Stimulated activated CD8-positive, alpha-beta memory T cell treated with anti-CD3 and anti-CD28 coated beads, Interleukin-7, amount 100 ng/mL, for 1 hour (primary cell): ENCODE measurements at regions not wholly inside any gene's neighbourhood (a gene's known extent, or its start where the extent isn't known, plus 50 kb on each side); places are given as distances from the start of the nearest gene placed in this dataset.
"Not testable (repeated sequence)": the region's sequence is repeated elsewhere in the genome, so short reads cannot be mapped to it uniquely, and the experiment has no call there.

Experiments used
- DNase-seq, 2 donors: peaks; one replicate each; pipeline ENCODE4 v3.0.0-alpha.2; 2020; ENCODE audit warnings: low read depth in 2 of 2

- DNase-seq = not testable (repeated sequence)
Observed at GRCh38 chr13:86253497-86253896, 454.3 kb upstream of the SLITRK6 start.

DNA sequence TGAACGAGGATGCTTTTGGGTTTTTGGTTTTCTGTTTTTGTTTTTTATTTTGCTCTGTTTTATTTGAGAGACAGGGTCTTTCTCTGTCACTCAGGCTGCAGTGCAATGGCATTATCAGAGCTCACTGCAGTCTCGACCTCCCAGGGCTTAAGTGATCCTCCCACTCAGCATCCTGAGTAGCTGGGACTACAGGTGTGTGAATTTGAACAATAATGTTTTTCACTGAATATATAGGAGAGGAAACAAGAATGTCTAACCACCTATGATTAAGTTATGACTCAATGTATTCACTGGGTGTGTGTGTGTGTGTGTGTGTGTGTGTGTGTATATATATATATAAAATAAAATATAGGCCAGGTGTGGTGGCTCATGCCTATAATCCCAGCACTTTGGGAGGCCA lies 456.6 kb upstream of the SLITRK6 start:
- not testable (repeated sequence) for DNase-seq

DNA sequence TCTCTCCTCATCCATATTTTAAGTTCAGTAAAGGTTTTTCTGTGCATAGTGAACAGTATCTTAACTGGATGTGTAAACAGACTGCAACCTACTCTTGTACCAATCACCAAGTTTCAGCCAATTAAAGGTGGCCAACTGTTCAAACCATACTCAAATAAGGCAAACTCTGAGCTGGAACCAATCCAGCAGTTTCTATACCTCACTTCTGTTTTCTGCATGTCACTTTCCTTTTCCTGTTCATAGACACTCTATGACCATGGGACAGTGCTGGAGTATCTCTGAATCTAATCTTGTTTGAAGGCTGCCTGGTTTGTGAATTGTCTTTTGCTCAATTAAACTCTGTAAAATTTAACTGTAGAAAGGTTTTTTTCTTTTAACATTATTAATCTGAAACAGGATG lies 470.3 kb upstream of the SLITRK6 start:
- no peak for DNase-seq

DNA sequence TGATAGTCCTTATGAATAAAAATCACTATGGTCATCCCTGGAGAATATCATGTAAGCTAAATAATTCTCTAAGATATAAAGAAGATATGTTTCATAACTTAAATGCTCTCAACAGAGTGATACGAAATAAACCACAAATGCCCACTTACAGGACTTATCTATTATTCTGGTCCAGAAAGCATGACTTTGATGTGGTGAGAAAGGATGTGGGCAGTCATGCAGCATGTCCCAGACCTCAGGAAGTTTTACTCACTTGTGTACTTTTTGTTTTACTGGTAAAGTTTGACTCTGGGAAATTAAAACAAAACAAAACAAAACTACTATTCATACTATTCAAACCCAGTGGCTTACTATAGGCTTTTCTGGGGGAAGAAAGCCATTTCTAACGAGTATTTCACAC lies 483.2 kb upstream of the SLITRK6 start:
- no peak for DNase-seq

DNA sequence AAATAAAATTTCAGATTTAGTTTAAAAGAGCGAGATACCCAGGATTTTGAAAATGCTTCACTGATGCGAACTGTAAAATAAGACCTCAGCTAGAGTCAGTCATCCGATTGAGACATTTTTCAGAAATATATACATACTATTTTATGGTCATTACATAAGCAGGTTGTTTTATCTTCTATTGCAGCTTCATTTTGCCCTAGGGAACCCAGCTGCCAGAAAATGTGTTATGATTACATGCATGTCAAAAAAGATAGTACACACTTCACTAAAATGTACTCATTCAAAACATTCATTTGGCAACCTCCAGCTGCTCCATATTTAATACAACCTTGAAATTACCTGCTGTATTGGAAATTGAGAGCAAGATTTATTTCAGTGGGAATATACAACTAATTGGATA lies 483.8 kb upstream of the SLITRK6 start:
- no peak for DNase-seq

DNA sequence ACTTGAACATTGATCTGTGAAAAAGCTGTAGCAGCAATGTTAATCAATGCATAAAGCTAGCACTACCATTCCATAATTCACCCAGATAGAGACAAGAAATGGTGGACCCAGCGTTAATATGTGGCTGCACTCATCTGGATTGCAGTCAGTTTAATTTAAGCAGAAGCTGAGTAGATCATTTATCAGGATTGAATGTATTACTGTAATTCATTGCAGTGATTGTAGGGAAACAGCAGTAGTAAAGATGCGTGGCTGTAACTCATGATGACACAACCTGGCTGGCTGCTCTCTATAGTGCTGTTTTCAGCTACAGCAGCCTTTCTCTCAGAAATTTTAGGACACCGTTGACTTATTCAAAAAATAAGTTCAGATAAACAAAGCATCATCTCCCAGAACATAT lies 499.5 kb upstream of the SLITRK6 start:
- no peak for DNase-seq

- DNase-seq = no peak
Observed at GRCh38 chr13:86299128-86299527, 499.9 kb upstream of the SLITRK6 start.

GRCh38 chr13:86309881-86310280 lies 510.7 kb upstream of the SLITRK6 start:
- DNase-seq = no peak

DNA sequence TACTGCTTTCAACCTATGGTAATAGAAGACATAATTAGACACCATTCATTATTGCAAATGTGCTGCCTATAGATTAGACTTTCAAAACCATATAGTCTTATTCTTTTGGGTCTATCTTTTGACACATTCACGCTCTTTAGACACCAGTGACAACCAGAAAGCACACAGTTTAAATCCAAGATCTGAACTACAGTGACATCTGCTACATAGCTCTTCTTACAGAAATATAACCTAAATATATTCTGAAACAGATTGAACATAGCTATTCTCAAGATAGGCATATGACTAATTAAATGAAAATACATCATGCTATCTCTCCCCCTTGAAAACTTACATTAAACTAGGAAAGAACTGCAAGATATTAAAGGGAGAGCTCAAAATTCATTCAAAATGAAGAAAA lies 514.2 kb upstream of the SLITRK6 start:
- DNase-seq = no peak

- DNase-seq = no peak
Observed at GRCh38 chr13:86318450-86318849, 519.2 kb upstream of the SLITRK6 start.

DNA sequence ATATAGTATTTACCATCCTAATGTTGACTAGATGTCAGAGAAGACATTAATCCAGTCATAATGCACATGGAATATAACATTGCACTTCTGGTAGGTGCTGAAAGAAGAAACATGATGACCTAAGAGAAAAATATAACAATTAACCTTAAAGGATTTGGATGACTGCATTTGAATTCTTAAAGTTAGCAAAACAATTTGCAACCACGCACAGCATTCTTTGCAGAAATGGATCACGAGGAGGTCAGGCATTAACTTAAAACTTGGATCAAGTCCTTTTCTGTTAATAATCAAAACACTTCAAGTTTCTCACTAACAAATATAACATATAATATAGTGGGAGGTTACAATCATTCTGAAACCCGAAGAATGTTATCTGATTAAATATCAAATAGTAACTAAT lies 525.0 kb upstream of the SLITRK6 start:
- DNase-seq = no peak

DNA sequence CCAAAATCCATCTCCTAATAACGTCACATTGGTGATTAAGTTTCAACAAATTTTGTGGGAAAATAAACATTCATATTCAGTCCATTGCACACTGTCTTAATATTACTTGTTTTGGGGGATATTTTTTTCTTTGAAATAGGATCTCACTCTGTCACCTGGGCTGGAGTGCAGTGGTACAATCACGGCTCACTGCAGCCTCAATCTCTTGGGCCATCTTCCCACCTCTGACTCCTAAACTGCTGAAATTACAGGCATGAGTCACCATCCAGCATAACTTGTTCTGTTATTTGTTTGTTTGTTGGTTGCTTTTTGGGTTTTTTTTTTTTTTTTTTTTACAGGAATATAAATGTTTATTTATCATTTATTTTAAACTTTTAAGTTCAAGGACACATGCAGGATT lies 556.1 kb upstream of the SLITRK6 start:
- no peak for DNase-seq

DNA sequence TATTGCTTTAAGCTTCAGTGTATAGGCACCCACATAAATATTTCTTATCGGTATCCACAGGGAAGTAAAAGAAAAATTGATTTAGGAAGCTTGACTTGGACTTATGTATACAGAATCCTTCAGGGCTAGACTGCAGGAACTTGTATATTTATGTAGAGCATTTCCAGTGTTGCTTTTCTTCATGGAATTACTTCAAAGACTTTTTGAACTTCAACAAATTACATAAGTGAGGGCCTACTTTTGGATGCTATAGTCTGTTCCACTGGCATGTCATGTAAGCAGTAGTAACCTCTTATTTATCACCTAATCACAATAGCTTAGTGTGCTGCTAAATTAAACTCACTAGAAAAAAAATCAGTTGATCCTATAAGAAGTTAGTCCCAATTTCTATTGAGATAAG lies 557.9 kb upstream of the SLITRK6 start:
- no peak for DNase-seq

GRCh38 chr13:86363749-86364148 lies 564.5 kb upstream of the SLITRK6 start:
- not testable (repeated sequence) for DNase-seq

- no peak for DNase-seq
Observed at GRCh38 chr13:86368924-86369323, 569.7 kb upstream of the SLITRK6 start.

GRCh38 chr13:86377451-86377850 lies 578.2 kb upstream of the SLITRK6 start:
- no peak for DNase-seq

DNA sequence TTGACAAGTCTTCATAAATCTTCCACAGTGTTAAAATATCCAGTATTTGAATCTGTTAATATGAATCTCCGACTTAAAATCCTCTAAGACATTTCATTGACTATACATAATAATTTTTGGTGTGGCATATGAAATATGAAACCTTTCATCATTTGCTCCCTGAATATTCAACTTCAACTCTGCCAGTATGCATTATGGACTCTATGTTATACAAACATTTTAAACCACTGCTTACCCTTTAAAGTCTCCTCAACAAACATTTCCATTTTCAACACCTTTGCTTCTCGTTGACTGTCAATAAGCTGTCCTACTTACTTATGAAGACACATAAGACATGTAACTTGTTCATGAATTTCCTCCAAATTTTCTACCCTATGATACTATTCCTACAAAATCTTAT lies 579.4 kb upstream of the SLITRK6 start:
- no peak for DNase-seq

DNA sequence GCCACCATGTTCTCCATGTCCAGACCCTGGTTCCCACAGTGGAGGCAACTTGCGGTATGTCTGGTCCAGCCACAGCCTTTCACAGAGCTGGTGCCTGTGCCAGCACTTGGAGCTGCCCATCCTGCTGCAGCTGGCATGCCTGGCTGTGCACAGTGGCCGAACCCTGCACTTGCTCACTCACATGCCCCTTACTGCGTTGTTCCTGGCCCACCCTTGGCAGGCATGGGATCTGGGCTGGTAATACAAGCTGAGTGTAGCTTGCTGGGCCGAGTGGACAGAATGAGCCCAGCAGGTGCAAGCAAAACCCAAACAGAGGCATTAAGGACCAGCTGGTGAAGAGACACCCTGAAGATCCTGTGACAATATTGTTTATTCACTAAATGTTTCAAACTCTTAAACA lies 583.9 kb upstream of the SLITRK6 start:
- no peak for DNase-seq

GRCh38 chr13:86383561-86383960 lies 584.3 kb upstream of the SLITRK6 start:
- no peak for DNase-seq

DNA sequence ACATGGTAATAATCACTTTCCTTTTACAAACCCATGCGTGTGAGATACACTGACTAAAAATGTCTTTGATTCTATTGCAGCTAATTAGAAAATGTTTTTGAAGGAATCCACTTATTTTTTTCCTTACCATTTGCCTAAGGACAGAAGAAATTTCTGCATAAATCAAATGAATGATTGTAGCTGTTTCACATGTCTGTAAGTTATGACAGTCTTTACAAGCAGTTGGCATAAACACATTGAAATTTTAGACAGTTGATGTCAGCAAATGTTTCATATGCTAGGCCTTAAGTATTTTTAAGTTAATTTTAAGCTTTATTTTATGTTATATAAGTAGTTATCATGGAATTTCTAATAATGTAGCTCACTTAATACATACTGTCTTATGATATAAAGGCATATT lies 598.4 kb upstream of the SLITRK6 start:
- no peak for DNase-seq

DNA sequence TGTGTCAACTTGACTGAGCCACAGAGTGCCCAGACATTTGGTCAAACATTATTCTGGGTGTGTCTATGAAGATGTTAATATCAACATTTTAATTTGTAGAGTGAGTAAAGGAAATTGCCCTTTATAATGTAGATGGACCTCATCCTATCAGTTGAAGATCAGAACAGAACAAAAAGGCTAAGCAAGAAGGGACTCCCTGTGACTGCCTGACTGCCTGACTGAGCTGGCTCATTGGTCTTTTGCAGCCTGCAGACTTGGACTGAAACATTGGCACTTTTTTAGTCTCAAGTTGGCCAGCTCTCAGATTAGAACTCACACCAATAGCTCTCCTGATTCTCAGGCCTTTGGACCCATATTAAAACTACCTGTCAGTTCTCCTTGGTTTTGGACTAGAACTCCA lies 600.4 kb upstream of the SLITRK6 start:
- no peak for DNase-seq

DNA sequence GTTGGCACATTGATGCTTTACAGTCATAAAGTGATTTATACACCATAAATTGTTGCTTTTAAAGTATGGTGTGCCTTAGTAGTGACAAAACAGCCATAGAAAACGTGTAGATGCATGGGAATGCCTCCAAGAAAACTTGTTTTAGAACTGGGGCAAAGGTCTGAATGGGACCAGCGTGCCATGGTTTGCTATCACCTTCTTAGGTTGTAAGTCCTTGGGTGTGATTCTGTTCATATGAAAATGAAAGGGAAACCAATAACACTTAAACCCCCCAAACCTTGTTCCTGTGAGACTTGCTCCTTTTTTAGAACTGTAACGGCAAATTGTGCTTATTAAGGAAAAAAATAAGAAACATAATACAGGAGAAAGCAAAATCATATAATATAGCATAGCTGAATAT lies 603.3 kb upstream of the SLITRK6 start:
- no peak for DNase-seq

DNA sequence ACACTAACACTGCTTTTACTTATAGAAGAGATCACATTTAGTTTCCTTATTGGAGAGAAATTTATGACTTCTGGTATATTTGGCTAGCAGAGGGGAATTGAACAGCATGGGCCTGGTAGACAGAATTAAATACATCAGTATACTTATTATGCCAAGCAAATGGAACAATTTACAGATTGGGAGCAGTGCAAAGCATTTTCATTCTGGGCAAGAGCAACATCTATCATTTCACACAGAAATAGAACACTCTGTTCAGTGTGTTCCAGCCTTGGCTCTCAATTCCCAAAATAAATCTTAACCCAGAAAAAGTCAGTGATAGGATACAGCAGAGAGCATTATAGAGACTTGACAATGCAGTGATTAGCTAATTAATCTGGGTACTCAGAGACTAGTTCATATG lies 604.0 kb upstream of the SLITRK6 start:
- no peak for DNase-seq

DNA sequence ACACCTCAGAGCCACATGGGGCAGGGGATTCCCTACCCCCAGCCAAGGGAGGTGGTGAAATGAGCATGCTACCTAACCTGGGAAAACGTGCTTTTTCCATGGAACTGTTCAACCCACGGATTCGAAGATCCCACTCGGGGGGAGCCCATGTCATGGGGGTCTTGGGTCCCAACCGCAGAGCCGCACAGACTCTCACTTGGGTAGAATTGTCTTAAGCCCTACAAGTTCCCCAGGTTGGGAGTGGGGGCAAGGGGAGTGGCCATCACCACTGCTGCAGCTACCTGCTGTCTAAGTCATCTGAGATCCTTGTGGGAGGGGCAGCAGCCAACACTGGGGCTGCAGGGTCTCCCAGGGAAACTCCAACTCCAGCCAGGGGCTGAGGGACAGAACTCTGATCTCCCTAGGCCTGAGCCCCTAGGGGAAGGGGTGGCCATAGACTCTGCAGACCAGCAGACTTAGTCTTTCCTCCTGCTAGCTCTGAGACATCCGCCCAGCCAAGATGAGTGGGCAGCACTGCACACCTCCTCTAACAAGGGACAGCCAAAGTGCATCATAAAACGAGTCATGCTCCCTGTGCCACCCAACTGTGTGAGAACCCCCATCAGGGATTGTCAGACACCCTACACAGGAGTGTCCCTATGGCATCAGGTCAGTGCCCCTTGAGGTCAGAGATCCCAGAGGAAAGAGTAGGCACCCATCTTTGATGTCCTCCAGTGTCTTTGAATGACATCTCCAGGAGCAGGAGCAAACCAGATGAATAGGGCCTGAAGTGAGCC lies 610.4 kb upstream of the SLITRK6 start:
- DNase-seq = no peak
